ENCODE measurements at regions not wholly inside any gene's neighbourhood (a gene's known extent, or its start where the extent isn't known, plus 50 kb on each side); places are given as distances from the start of the nearest gene placed in this dataset.
"Not testable (repeated sequence)": the region's sequence is repeated elsewhere in the genome, so short reads cannot be mapped to it uniquely, and the experiment has no call there.

DNA sequence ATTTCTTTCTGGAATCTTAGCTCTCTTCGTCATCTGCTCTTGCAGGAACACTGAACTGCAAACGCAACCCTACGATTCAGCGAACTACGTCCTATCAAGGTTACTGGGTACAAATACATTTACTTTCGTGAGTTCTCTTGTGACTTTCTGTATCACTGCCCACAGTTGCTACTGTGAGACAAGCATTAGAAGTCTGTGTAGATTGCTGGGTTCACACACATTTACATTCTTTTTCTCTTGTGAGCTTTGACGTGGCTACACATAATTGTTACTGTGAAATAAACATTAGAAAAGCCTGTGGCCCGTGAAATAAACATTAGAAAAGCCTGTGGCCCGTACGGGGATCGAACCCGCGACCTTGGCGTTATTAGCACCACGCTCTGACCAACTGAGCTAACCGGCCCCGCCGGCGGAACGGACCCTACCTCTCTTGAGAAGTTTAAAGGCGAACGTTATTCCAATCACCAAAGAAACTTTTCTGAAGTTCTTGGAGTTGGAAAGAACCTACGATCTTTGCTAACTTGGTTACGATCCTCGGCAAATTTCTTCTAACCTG is 61.2 kb upstream of the ZNF322 start:
- DNase-seq (ENCODE audit: low spot score); H3K4me3 Mint-ChIP-seq; H3K27me3 Mint-ChIP-seq (ENCODE audit: low read depth); H3K27ac Mint-ChIP-seq; H3K9me3 Mint-ChIP-seq; H3K36me3 Mint-ChIP-seq; H3K4me1 Mint-ChIP-seq; CTCF ChIA-PET; POLR2A ChIA-PET: not testable (repeated sequence)
- peak; percentile 91 for ATAC-seq

- ATAC-seq, result peak; percentile 77
- H3K27me3 Mint-ChIP-seq (ENCODE audit: low read depth); H3K4me1 Mint-ChIP-seq; H3K36me3 Mint-ChIP-seq; H3K27ac Mint-ChIP-seq; POLR2A ChIA-PET; H3K9me3 Mint-ChIP-seq; CTCF ChIA-PET; H3K4me3 Mint-ChIP-seq; DNase-seq (ENCODE audit: low spot score): not testable (repeated sequence)
Measured at GRCh38 chr6:26730019-26730766, 70.6 kb upstream of the ZNF322 start.

DNA sequence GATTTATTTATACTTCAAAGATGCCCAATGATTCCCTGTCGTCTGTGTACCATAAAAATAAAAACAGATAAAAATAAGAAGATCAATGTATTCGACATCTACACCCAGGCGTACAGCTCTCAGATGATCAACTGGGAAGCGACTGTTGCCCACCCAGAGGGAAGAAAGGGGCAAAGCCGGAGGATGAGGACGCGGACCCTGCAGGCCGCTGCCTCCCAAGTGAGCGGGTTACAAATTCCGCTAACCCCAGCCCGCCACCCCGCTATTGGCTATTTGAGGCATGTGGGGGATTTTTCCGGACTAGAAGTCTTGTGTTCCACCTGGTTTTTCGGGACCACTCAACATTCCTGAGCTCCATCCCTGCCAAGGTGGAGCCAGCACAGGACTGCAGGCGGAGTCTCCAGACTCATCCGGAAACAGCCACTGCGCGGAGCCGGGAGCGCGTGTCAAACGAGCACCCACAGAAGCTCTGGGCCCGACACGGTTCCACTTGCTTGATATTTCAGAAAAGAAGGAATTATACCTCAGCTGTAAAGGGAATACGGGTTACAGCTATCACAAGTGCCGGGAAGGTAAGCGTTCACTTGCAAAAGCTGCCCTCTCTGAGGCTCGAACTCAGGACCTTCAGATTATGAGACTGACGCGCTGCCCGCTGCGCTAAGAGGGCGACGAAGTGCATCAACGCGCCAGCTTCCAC is 75.4 kb upstream of the ZNF322 start:
- H3K36me3 Mint-ChIP-seq, H3K9me3 Mint-ChIP-seq: not testable (repeated sequence)

GRCh38 chr6:26739811-26740210 is 80.3 kb upstream of the ZNF322 start:
- peaks cover 3% of the 10 kb centered on the region; the same call in 1 of the 2 replicates for H3K9me3 Mint-ChIP-seq
- no peak for DNase-seq (ENCODE audit: low spot score)
- no peak overlapping the region for H3K4me3 Mint-ChIP-seq

More for the DNA sequence above, 75.4 kb upstream of the ZNF322 start:
- DNase-seq (ENCODE audit: low spot score); H3K27me3 Mint-ChIP-seq (ENCODE audit: low read depth); CTCF ChIA-PET; H3K4me3 Mint-ChIP-seq; H3K4me1 Mint-ChIP-seq; H3K27ac Mint-ChIP-seq; POLR2A ChIA-PET: not testable (repeated sequence)
- ATAC-seq, result peak; percentile 40

More at GRCh38 chr6:26739811-26740210, 80.3 kb upstream of the ZNF322 start:
- H3K27me3 Mint-ChIP-seq (ENCODE audit: low read depth), result peaks cover 10% of the 10 kb centered on the region
- POLR2A ChIA-PET, result no interaction called here
- no peak overlapping the region for H3K27ac Mint-ChIP-seq
- no peak for TF ChIP-seq MYBL2 (CRISPR knock-in tag; IDR thresholded peaks at IDR 0.05)
- no peak for TF ChIP-seq HMGA2 (CRISPR knock-in tag; IDR thresholded peaks at IDR 0.05)
- TF ChIP-seq ZNF317 (CRISPR knock-in tag; IDR thresholded peaks at IDR 0.05; ENCODE audit: borderline replicate concordance, low read depth), result no peak
- TF ChIP-seq, protein P1, sequence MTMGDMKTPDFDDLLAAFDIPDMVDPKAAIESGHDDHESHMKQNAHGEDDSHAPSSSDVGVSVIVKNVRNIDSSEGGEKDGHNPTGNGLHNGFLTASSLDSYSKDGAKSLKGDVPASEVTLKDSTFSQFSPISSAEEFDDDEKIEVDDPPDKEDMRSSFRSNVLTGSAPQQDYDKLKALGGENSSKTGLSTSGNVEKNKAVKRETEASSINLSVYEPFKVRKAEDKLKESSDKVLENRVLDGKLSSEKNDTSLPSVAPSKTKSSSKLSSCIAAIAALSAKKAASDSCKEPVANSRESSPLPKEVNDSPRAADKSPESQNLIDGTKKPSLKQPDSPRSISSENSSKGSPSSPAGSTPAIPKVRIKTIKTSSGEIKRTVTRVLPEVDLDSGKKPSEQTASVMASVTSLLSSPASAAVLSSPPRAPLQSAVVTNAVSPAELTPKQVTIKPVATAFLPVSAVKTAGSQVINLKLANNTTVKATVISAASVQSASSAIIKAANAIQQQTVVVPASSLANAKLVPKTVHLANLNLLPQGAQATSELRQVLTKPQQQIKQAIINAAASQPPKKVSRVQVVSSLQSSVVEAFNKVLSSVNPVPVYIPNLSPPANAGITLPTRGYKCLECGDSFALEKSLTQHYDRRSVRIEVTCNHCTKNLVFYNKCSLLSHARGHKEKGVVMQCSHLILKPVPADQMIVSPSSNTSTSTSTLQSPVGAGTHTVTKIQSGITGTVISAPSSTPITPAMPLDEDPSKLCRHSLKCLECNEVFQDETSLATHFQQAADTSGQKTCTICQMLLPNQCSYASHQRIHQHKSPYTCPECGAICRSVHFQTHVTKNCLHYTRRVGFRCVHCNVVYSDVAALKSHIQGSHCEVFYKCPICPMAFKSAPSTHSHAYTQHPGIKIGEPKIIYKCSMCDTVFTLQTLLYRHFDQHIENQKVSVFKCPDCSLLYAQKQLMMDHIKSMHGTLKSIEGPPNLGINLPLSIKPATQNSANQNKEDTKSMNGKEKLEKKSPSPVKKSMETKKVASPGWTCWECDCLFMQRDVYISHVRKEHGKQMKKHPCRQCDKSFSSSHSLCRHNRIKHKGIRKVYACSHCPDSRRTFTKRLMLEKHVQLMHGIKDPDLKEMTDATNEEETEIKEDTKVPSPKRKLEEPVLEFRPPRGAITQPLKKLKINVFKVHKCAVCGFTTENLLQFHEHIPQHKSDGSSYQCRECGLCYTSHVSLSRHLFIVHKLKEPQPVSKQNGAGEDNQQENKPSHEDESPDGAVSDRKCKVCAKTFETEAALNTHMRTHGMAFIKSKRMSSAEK (CRISPR knock-in tag; IDR thresholded peaks at IDR 0.05; ENCODE audit: borderline replicate concordance), result no peak
- TF ChIP-seq, protein P2, sequence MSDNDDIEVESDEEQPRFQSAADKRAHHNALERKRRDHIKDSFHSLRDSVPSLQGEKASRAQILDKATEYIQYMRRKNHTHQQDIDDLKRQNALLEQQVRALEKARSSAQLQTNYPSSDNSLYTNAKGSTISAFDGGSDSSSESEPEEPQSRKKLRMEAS (CRISPR knock-in tag; IDR thresholded peaks at IDR 0.05), result no peak
- no peak for TF ChIP-seq TEAD1 (CRISPR knock-in tag; IDR thresholded peaks at IDR 0.05)
- TF ChIP-seq ZNF671 (CRISPR knock-in tag; IDR thresholded peaks at IDR 0.05), result no peak
- no peak for TF ChIP-seq ZNF138 (CRISPR knock-in tag; conservative IDR thresholded peaks at IDR 0.05)
- no peak for TF ChIP-seq ESRRA (CRISPR knock-in tag; IDR thresholded peaks at IDR 0.05; ENCODE audit: borderline replicate concordance)
- no peak for TF ChIP-seq GTF2I (CRISPR knock-in tag; conservative IDR thresholded peaks at IDR 0.05)
- TF ChIP-seq ATF2 (CRISPR knock-in tag; IDR thresholded peaks at IDR 0.05; ENCODE audit: borderline replicate concordance, low read depth), result no peak
- H3K36me3 Mint-ChIP-seq, result no peaks in the 10 kb centered on the region
- ATAC-seq, result no peak
- peaks cover 12% of the 10 kb centered on the region for H3K4me1 Mint-ChIP-seq
- CTCF ChIA-PET, result no interaction called here

All from WTC11 (cell line).